Suprapubic skin (tissue), 3 donors: ENCODE measurements at regions not wholly inside any gene's neighbourhood (a gene's known extent, or its start where the extent isn't known, plus 50 kb on each side); places are given as distances from the start of the nearest gene placed in this dataset.

Source experiments
- EP300 ChIP-seq: sonication (generic); formaldehyde crosslinking; IDR thresholded peaks from one replicate; pipeline ENCODE4 v1.6.1; 2017; ENCODE audit warnings: antibody characterized with exemption
- POLR2A ChIP-seq, 2 donors: fragments of 450-650 bp; IDR thresholded peaks; one replicate each; pipeline ENCODE4 v1.6.1; 2017; ENCODE audit warnings: antibody characterized with exemption in 2 of 2, mild to moderate bottlenecking in 2 of 2, moderate library complexity in 2 of 2
- TF ChIP-seq, protein P1 (sequence below), 2 donors: fragments of 200-600 bp in 1 of 2; fragments of 450-650 bp in 1 of 2; sonication (generic) in 1 of 2; IDR thresholded peaks; one replicate each; pipeline ENCODE4 v1.5.1; 2016 to 2019; ENCODE audit warnings: antibody characterized with exemption in 2 of 2, mild to moderate bottlenecking in 1 of 2, moderate library complexity in 1 of 2

DNA sequence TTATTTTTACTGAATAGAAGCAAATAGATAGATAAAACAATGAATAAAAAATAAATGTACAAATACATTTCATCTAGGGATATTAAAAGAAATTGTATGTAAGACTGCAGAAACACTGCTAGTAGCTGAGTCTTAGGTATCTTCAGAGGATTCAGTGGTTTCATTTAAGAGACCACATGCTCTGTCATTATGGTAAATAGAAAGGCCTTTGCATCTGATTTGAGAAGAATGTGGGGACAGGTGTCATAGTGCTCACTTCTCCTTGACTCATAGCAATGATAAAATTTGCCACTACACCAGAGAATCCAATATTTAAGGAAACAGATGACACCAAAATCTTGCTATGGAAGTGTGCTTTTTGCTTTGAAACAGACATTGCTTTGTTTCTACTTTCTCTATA is 59.8 kb upstream of the PPP1R2C start:
- TF ChIP-seq POLR2A (IDR thresholded peaks at IDR 0.05) (no peak), EP300 (no peak)
- TF ChIP-seq, protein P1, sequence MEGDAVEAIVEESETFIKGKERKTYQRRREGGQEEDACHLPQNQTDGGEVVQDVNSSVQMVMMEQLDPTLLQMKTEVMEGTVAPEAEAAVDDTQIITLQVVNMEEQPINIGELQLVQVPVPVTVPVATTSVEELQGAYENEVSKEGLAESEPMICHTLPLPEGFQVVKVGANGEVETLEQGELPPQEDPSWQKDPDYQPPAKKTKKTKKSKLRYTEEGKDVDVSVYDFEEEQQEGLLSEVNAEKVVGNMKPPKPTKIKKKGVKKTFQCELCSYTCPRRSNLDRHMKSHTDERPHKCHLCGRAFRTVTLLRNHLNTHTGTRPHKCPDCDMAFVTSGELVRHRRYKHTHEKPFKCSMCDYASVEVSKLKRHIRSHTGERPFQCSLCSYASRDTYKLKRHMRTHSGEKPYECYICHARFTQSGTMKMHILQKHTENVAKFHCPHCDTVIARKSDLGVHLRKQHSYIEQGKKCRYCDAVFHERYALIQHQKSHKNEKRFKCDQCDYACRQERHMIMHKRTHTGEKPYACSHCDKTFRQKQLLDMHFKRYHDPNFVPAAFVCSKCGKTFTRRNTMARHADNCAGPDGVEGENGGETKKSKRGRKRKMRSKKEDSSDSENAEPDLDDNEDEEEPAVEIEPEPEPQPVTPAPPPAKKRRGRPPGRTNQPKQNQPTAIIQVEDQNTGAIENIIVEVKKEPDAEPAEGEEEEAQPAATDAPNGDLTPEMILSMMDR (IDR thresholded peaks at IDR 0.05), result no peak
